Right lobe of liver (tissue), 6 donors: ENCODE measurements at regions not wholly inside any gene's neighbourhood (a gene's known extent, or its start where the extent isn't known, plus 50 kb on each side); places are given as distances from the start of the nearest gene placed in this dataset.
"Not testable (repeated sequence)": the region's sequence is repeated elsewhere in the genome, so short reads cannot be mapped to it uniquely, and the experiment has no call there.

Experiments used
- ATAC-seq, 4 donors: fragments of 200-7000 bp; cut with Tn5 transposase; one replicate each; pipeline ENCODE4 v1.9.1; 2020; ENCODE audit warnings: mild to moderate bottlenecking in 4 of 4, moderate library complexity in 4 of 4
- DNase-seq, 3 donors: peaks; one replicate each; pipeline ENCODE4 v3.0.0-alpha.2; 2020
- H3K27ac ChIP-seq, 3 donors: fragments of 200-600 bp; one replicate each; pipeline ENCODE4 v1.8.0; 2022
- H3K27me3 ChIP-seq, 2 donors: fragments of 200-600 bp; one replicate each; pipeline ENCODE4 v1.8.0; 2022
- H3K36me3 ChIP-seq, 4 donors: fragments of 200-600 bp; sonication (generic) in 1 of 4; one replicate each; pipeline versions ENCODE4 v1.5.1 to v1.8.0; 2017 to 2022; ENCODE audit warnings: control low read depth in 1 of 4
- H3K4me1 ChIP-seq, 4 donors: fragments of 200-600 bp; sonication (generic) in 1 of 4; one replicate each; pipeline versions ENCODE4 v1.5.1 to v1.8.0; 2017 to 2022; ENCODE audit warnings: control low read depth in 1 of 4
- H3K4me3 ChIP-seq, 3 donors: fragments of 200-600 bp; one replicate each; pipeline ENCODE4 v1.8.0; 2022
- H3K9me3 ChIP-seq, 4 donors: fragments of 200-600 bp; sonication (generic) in 1 of 4; one replicate each; pipeline versions ENCODE4 v1.5.1 to v1.8.0; 2017 to 2022; ENCODE audit warnings: control low read depth in 1 of 4
- CTCF ChIP-seq, 4 donors: fragments of 200-600 bp in 3 of 4; fragments of 450-650 bp in 1 of 4; IDR thresholded peaks; one replicate each; pipeline versions ENCODE4 v1.5.1 to v1.8.0; 2016 to 2022; ENCODE audit warnings: antibody characterized with exemption in 4 of 4, mild to moderate bottlenecking in 2 of 4
- POLR2A ChIP-seq: fragments of 450-650 bp; IDR thresholded peaks from one replicate; pipeline ENCODE4 v1.6.1; 2017; ENCODE audit warnings: antibody characterized with exemption, mild to moderate bottlenecking
- WGBS: methylation state at CpG from one replicate; pipeline ENCODE4 v1.1.6; 2018; ENCODE audit warnings: low coverage, low lambda C conversion rate; ENCODE audit not compliant: insufficient coverage; ENCODE audit errors: missing lambda C conversion rate; 5-methylcytosine and 5-hydroxymethylcytosine counted together
- intact Hi-C, 2 donors: fragments of 100-400 bp; cut with DNase I; formaldehyde crosslinking; loops; one replicate each; pipeline versions ENCODE4 v1.11.2 to v1.14.1; 2022
- donor health status: DM: no; HTN: yes; CAD: no.
- donor health status: DM: no; HTN: no; CAD: no.
- donor health status: DM: no; HTN: no; CAD: no.
- donor health status: DM: no; HTN: yes; CAD: no.
- donor health status: DM: no; HTN: yes; CAD: no.

DNA sequence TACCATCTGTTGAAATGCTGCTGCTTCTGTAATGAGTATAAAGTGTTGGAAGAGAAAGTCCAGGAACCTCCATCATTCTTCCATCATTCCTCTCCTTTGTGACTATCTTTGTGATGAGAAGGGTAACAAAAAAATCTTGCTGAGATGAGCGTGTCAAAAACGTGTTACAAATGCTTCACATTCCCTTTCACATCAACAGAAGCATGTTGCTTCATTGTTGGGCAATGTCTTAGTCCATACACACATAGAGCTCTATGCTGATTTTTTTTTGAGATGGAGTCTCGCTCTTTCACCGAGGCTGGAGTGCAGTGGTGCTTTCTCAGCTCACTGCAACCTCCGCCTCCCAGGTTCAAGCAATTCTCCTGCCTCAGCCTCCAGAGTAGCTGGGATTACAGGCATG is 114.1 kb upstream of the ESR1 start:
- ATAC-seq (no peak), DNase-seq (no peak)
- Histone ChIP-seq H3K9me3 (no peaks in the 10 kb centered on the region), H3K36me3 (no peaks in the 10 kb centered on the region), H3K27ac (no peak overlapping the region), H3K4me3 (no peak overlapping the region), H3K4me1 (no peaks in the 10 kb centered on the region), H3K27me3 (no peaks in the 10 kb centered on the region)
- WGBS = 84% methylated on average over 4 of the region's 5 CpGs
- intact Hi-C loops = no loop called here
- TF ChIP-seq CTCF (IDR thresholded peaks at IDR 0.05) (no peak), POLR2A (no peak)

DNA sequence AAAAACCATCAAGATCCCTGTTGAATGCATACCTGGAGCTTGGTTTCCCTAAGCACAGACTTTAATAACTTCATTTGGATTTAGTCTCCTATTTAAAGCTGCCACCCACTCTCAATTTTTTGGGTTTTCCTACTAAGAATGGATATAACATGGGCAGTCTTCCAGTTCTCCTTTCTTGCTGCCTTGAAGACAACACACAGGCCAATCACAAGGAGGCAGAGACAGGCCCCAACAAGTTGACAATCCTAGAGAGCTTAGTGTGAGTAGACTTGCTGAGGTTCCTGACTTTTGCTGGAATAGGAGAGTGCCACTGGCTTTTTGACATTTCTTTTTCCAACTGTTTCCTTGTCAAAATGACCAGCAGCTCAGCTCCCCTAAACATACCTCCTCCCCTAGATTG is 112.3 kb upstream of the ESR1 start:
- H3K27ac ChIP-seq = no peak overlapping the region
- peaks cover 0 to 16% (median 2%) of the 10 kb centered on the region in 4 donors for H3K4me1 ChIP-seq
- H3K9me3 ChIP-seq = no peaks in the 10 kb centered on the region
- intact Hi-C loops = no loop called here
- H3K4me3 ChIP-seq = no peak overlapping the region
- no peaks in the 10 kb centered on the region for H3K36me3 ChIP-seq
- ATAC-seq = no peak
- no peaks in the 10 kb centered on the region for H3K27me3 ChIP-seq
- DNase-seq = no peak
- TF ChIP-seq CTCF (IDR thresholded peaks at IDR 0.05) (no peak), POLR2A (no peak)

DNA sequence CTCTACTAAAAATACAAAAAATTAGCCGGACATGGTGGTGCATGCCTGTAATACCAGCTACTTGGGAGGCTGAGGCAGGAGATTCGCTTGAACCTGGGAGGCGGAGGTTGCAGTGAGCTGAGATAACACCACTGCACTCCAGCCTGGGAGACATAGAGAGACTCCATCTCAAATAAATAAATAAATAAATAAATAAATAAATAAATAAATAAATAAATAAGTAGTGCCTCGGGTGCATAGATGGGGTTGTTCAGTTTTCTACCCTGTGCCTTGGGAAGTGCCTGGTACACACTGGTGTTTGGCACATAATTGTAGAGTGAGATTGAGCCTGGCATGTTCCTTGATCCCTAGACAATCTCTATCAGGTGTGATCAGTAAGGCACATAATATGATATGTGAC is 111.2 kb upstream of the ESR1 start:
- DNase-seq, H3K27me3 ChIP-seq, H3K27ac ChIP-seq, intact Hi-C loops, H3K9me3 ChIP-seq, ATAC-seq, H3K36me3 ChIP-seq, H3K4me3 ChIP-seq: not testable (repeated sequence)
- WGBS = 100% methylated on average over 4 of the region's 4 CpGs
- H3K4me1 ChIP-seq = peaks cover 0 to 25% (median 4%) of the 10 kb centered on the region in 4 donors

GRCh38 chr6:151698931-151699700 is 108.4 kb upstream of the ESR1 start:
- intact Hi-C loops = no loop called here

More at GRCh38 chr6:151698931-151699700, 108.4 kb upstream of the ESR1 start:
- no peaks in the 10 kb centered on the region for H3K36me3 ChIP-seq
- H3K9me3 ChIP-seq = no peaks in the 10 kb centered on the region
- H3K4me3 ChIP-seq = no peak overlapping the region
- DNase-seq (no peak), ATAC-seq (peak; percentile 13 to 38 (median 36))
- H3K27me3 ChIP-seq = no peaks in the 10 kb centered on the region
- whole genome bisulfite sequencing = 29% methylated on average over 5 of the region's 5 CpGs
- peaks cover 0 to 25% (median 4%) of the 10 kb centered on the region in 4 donors for H3K4me1 ChIP-seq
- peak overlapping the region in 2 of 3 donors; percentile 44 to 45 for H3K27ac ChIP-seq
- TF ChIP-seq CTCF (IDR thresholded peaks at IDR 0.05) = no peak
- TF ChIP-seq POLR2A = no peak
